ENCODE measurements at regions not wholly inside any gene's neighbourhood (a gene's known extent, or its start where the extent isn't known, plus 50 kb on each side); places are given as distances from the start of the nearest gene placed in this dataset.

DNA sequence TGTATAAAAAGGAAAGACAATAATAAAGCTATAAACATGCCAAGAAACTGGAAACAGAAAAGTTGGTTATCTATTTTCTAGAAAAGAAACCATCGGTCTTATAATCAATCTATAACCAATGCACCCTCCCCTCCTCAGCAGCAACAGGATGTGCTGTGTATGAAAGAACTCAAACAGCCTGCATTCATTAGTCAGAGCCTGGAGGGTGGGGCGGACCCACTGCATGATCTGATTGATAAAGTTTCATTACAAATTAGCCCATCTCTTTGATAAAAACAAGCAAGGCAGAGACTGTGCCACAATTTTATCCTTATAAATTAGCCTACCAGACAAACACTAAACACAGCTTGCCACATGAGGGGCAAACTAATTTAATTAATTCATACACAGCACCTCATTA is 448.1 kb downstream of the BCAT1 start:
- DNase-seq, result no peak

DNA sequence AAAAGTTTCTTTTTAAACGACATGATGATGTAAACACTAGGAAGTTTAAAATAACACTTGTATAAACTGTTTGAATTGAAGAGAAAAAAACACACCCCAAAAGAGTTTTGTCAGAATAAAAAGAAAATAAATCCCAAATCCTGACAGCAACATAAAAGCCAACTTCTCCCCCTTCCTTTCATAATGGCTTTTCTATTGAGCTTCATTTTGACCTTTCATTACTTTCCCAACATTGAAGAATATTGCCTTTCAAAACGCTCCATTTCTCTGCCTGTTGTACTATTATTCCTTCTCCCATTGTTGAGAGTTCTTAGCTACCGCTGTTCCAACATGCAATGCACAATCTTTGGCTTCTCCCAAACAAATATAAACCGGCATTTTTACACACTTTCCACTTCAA is 448.5 kb downstream of the BCAT1 start:
- DNase-seq, result no peak

DNA sequence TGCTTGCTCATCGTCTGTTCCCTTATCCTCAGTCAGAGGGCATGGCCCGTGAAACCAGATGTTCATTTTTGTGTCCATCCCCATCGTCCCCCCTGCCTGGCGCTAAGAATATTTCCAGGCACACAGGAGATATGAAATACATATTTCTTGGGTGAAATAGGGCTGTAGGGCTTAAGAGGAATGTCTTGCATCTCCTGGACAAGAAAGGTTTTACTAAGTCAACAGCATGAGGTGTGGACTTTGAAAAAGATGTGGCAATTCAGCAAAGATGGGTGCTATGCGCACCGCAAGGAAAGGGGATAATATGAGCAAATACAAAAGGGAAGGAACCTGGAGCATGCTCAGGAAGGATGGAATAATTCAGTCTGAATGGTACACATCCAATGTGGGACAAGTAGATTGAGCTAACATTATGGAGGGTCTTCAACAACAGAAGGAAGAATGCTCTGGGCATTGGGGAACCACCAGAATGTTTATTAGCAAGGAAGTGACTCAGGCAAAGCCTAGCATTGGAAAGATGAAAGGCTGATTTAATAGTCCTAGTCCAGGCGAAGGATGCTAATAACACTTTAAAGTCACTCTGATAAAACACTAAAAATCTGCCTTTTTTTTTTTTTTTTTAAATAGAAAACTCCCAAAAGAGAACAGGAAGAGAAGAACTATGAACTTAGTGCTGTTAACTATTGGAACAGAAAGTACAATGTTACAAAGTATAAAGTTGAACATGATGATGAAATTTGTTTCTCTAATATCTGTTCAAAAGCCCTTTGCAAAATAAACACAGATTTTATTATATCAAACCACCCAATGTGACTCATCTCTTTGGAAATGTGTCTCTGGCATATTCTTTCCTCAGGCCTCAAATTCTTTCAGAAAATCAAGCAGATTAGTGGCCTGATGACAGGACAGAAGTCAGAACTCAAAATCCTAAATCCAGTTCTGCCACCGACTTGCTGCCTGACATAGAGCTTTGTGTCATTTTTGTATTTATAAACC is 449.5 kb downstream of the BCAT1 start:
- no peak for DNase-seq

DNA sequence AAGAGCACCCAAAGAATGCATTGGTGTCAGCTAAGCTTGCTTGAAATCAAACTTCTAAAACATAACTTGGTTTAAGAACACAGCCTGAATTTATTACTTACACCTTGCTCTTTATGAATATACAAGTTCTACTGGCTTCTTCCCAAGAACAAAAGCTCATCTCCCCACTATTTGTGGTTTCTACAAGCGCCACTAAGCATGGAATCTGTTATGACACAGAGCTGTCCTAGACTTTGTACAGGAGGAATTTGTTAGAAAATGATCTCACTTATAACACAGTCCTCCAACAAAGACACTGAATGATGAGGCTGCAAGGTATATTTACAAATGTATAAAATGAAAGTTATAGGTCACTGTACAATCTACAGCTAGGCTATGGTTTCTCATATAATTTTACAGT is 452.1 kb downstream of the BCAT1 start:
- DNase-seq, result no peak

DNA sequence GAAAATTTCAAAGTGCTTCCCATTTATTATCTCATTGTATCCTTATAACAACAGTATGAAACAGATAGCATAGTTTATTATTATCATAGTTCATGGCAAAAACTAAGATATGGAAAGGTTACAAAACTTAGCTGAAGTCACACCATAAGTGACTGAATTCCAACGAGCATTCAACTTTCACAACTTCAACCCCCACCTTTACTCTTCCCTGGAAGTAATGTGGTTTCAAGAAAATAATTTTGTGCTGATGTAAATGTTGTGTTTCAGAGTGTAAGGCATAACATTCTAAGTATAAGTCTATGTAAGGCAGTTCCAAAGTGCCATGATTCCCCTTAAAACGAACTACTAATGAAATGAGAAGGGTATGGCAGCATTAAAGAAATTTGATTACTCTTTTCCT is 454.5 kb downstream of the BCAT1 start:
- DNase-seq, result no peak

DNA sequence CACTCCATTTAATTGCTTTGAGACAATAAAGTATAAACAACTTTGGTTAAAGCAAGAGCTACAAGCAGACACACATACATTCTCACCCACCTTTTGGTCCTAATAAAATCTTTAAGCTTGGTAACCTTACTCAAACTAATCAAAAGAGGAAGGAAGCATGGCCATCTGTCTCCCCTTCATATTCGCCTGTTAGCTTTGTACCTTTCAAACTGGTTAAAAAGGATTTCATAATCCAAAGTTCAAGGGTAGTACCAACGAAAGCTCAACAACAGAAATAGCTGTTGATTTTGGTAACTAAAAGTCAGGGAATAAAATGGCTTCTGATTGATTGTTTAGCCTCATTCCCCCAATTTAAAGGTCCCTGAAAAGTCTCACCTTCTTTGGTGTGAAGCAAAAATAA is 456.9 kb downstream of the BCAT1 start:
- DNase-seq, result no peak

DNA sequence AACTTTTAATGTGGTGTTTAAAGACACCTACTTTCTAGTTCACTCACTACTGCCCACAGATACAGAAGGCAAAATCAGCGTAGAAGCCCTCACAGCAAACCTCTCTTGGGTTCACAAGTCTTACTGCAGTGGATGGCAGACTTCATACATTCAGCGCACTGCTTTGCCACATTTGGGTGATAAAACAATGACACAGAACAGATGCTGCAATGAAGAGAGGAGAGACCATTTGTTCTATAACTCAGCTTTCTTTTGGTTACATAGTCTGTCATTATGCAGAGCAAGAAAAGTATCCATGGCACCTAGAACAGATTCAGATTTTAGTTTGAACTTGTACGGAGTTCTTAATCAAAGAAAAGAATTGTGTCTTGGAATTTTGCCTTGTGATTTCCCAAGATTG is 459.0 kb downstream of the BCAT1 start:
- no peak for DNase-seq

DNA sequence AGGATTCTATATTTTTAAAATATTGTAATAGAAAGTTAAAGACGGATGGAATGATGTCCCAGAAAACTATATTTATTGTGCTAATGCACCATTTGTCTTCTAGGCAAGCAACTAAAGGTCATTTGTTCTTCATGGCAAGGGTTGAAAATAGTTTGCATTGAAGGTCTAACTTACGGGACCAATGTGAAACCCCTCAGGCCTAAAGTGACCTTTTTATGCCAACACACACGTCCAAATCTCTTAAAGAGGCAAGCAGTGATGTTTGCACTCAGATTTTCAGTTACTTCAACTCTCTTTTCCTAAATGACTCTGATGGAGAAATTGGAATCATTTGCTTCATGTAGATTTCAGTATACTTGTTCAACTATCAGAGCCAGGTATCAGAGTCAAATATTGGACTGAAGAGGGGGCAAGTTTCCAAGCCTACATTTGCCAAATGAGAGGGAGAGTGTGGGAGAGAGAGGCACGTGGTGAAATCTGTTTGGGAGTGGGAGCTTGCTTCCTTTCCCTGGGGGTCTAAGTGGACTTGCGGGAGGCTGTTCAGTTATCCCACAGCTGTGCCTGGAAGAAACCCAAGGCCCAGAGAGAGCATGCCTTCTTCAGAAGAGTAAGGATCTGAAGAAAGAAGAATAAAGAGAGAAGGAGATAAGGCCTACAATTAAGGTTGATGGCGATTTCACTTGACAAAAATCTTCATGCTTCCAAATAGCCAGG is 459.8 kb downstream of the BCAT1 start:
- DNase-seq, result no peak

DNA sequence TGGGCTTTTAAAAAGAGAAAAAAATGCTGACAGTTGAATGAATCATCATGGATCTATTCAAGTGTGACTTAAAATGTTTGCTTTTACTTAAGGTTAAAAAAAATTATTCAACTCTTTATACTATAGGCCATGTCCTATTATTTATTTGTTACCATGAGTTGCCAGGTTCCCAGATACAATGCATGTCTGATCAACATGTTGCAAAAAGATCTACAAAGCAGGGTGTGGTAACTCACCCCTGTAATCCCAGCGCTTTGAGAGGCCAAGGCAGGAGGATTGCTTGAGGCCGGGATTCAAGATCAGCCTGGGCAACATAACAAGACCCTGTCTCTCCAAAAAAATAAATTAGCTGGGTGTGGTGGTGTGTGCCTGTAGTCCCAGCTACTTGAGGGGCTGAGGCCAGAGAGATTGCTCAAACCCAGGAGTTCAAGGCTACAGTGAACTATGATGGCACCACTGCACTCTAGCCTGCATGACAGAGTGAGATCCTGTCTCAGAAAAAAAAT is 460.8 kb downstream of the BCAT1 start:
- no peak for DNase-seq

DNA sequence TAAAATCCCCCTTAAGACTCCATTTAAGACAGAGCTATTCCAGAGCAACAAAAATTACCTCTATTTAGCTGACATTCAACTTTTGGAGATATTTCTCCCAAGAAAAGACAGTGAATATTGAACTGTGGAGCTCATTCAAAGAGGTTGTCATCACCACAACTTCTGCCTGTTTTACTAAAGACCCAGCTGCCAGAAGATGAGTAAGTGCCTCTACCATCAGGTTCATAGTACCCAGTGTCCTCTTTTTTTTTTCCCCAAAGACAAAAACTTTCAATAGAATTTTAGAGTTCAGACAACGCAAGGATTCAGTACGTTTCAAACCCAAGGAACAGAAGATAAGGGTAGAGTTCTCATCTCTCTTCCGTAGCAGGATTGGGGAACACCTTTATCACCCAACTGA is 461.3 kb downstream of the BCAT1 start:
- DNase-seq, result no peak

DNA sequence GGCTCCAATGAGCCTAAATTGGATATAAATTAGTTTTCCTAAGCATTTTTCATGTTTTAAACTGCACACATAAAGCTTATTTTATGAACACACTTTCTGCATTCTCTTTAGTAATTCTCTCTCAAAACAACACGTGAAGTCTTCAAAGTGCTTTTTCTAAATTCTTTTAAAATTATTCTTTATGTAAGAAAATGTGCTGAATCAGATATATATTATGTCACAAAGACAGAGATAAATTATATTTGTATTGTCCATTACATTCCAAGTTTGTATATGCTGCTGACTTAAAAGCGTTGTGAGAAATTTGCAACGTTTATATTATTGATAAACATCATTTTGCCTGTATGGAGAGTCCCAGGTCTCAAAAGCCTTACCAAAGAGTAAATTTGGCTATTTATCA is 465.2 kb downstream of the BCAT1 start:
- no peak for DNase-seq

DNA sequence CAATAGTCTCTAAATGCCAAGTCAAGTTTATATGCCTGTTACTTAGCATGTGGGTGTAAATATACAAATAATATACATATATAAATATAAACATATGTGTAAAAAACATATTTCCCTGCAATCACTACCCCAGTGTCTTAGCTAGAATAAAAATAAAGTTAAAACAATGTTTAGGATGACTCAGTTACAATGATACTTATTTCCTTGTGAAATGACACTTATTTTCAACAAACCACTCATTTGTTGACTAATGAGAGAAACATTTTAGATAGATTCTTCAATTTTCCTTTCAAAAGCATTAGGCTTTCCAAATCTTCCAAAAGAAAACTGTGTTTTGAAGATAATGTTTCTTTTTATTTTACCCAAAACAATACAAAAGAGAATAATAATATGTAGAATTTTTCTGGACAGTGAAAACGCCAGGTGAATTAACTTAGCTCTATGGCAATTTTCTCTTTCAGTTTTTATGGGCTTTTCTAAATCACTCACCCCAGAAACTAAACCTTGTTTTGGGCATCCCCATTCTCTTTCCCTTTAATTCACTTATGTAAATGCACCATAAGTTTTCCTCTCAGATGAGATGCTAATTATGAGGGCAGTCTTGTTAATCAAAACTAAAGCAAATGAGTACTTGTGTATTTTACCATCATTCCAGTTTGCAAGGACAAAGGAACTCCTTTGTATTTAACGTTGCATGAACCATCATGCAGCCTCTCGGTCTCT is 465.9 kb downstream of the BCAT1 start:
- DNase-seq, result no peak

DNA sequence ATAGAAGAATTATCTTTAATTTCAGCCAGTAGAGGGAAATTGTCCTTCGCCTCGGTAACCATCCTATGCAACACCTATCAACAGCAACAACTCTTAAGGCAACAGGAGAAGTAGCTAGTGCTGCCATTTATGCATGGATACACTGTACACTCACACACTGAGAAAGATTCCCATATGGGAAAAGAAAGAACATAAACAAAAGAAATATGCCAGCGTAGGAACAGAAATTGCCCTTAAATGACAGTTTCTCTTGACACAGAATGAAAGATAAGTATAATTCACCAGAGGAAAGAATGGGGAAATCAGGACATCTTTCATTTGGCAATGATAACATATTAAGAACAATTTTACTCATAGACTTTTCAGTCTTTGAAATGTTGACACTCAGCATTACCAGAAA is 466.9 kb downstream of the BCAT1 start:
- no peak for DNase-seq

DNA sequence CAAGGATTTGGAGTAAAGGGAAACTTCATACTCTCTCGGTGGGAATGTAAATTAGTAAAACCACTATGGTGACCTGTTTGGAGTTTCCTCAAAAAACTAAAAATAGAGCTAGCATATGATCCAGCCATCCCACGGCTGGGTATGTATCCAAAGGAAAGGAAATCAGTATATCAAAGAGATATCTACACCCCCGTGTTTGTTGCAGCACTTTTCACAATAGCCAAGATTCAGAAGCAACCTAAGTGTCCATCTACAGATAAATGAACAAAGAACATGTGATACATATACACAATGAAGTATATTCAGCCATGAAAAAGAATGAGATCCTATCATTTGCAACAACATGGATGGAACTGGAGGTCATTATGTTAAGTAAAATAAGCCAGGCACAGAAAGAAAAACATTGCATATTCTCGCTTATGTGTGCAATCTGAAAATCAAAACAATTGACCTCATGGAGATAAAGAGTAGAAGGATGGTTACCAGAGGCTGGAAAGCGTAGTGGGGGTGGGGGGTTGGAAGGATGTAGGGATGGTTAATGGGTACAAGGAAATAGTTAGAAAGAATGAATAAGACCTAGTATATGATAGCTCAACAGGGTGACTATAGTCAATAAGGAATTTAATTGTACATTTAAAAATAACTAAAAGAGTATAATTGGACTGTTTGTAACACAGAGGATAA is 468.0 kb downstream of the BCAT1 start:
- no peak for DNase-seq

DNA sequence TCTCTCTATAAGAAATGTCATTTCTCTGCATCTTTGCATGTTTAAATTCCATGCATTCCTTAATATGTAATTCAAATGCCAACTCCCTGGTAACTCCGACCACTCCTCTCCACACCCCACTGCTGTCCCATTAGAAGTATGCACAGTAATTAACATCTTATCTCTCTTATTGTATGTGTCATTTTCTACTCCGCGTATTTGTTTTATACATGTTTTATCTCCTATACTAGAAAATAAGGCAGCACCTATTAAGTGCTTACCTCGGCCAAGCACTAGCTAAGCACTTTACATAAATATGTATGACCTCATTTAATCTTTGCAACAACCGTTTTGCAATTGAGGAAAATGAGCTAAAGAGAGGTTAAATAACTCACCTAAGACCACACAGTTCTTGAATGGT is 469.8 kb downstream of the BCAT1 start:
- DNase-seq, result no peak

DNA sequence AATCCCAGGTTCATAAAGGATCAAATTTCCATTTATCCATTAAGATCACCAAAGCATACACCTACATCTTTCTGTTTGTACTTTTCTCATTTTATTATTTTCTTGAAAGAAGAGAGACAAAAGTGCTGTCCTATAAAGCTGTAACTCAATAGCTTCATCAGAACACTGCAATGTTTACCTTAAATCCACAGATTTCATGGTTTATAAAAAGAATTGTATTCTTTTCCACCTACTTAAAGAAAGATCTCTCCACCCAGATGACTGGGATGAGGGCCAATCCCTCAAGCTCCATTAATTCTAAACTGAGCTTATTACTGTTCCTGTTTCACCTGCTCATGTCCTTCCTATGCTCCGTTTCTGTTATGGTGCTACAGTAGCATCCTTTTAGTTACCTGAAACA is 470.6 kb downstream of the BCAT1 start:
- DNase-seq, result no peak

DNA sequence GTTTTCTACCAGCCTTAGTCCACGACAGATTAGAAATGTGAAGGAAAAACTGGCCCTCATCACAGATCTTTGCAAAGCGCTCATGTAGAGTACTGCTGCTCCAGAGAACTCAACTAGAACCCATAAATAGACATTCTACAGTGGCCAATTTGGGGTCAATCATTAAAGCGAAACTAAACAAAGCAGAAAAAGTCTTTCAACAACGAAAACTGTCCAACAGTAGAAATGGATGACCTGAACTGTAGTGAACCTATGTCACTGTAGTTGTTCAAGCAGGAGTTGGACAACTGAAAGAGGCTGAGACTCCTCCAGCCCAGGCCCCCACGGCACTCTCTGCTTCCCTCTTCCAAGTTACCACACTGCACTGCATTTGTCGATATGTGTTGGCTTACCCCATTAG is 472.6 kb downstream of the BCAT1 start:
- no peak for DNase-seq

DNA sequence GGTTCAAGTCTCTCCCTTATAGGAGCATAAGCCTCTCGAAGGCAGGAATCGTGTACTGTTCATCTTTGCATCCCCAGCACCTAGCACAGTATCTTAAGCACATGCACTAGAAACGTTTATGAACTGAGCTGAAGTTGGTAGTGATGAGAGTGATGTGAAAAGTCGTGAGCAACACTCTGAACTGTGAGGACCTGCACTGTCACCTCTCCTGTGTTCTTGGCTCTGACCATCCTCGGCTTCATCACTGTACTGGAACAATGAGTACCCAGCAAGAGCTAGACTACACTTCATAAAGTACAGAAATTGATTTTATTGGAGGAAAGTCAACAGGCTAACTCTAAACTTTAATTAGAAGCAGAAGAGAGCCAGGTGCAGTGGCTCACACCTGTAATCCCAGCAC is 473.6 kb downstream of the BCAT1 start:
- DNase-seq, result no peak

DNA sequence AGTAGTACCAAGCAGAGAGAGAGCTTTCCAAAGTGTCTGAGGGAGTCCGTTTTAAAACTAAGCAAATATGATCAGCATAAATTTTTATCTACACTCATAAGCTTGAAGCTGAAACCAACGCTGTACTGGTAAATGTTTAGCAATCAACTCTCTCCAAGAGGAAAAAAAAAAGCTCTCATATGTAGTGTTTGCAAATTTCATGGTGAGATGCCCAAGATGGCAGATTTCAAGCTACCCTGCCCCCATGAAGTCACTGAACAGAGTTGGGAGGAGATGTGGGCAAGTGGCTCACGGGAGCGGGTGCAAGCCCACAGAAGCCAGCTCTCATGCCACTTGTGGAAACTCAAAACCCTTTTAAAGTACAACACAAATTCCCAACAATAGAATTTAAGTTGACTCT is 475.8 kb downstream of the BCAT1 start:
- DNase-seq, result no peak

DNA sequence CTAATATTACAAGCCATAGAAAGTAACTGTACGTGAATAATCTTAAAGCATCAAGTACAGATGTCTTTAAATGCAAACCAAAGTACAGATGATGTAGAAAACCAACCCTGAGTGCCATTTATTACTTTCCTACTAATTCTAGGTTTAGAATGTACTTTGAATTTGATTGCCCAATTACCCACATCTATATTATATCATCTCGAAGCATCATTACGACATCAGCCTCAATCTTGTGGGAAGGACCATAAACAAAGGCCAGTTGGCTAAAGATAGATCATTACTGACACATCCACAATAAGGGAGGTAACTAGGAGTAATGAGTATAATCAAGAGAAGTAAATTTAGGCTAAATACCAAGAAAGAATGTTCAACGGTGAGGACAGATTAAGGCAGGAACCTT is 478.9 kb downstream of the BCAT1 start:
- DNase-seq, result no peak

DNA sequence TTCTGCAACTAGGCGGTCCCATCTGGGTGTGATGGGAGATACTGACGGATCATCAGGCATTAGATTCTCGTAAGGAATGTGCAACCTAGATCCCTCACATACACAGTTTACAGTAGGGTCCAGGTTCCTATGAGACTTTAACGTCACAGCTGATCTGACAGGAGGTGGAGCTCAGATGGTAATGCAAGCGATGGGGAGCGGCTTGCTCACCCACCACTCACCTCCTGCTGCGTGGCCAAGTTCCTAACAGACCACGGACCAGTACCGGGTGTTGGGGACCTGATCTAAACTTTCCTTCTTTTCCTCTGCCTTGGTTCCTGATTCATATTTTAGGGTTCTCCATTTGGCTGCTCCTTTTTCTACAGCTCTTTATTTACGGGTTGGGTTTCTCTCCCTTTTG is 479.8 kb downstream of the BCAT1 start:
- no peak for DNase-seq

DNA sequence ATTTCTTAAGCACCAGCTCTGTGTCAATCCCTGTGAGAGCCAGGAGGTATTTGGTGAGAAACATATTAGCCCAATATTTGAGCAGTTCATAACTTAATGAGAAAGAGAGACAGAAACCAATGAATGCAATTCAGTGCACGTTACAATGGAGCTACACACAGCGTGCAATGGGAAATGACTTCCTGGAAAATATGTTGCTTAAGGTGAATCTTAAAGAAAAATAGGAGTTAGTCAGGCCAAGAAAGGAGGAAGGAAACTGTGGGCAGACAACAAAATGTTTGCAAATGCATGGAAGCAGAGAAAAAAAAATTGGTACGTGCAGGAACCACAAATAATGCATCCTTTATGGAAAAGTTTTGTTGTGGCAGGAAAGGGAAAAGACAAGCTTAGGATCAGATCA is 481.7 kb downstream of the BCAT1 start:
- no peak for DNase-seq

DNA sequence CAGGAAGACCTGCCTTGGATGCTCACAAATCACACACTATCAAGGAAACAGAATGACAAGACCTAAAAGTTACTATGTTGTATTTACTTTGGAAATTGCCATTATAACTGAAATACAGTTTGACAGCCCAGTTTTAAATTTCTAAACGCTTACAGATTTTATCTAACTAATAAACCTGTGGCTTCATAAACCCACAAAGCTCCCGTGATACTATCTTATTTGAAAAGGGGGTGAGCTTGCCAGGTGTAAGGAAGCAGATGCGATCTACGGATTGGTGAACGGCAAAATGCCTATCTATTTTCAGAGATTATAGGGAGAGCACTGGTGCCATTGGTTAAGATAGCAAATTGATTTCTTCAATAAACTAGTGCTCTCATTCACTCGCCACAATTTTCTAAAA is 485.5 kb downstream of the BCAT1 start:
- no peak for DNase-seq
